ENCODE measurements at regions not wholly inside any gene's neighbourhood (a gene's known extent, or its start where the extent isn't known, plus 50 kb on each side); places are given as distances from the start of the nearest gene placed in this dataset.

DNA sequence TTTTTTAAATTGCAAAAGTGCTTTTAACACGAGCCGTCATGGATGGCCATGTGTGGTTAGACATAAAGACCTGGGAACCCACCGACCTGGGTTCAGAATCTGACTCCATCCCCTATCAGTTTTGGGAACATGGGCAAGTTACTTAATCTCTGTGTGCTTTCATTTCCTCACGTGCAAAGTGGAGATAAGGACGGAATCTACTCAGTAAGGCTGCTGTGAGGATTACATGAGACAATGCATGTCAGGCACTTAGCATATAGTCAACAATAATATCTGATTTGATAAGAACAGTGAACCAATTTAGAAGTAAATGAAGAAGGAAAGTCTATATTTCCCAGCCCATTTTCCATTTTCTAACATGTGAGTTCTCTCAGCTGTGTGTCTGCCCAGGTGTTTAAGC is 235.4 kb downstream of the SUDS3 start:
- FAIRE-seq (no peak), DNase-seq (ENCODE audit: low spot score) (no peak), ATAC-seq (no peak)
- CTCF ChIA-PET (ENCODE audit: low intra/inter-chr PET ratio, low total read pairs): no interaction called here
- Histone ChIP-seq H2AFZ (ENCODE audit: low read length) (no peak overlapping the region), H3K36me3 (replicated peaks in 1 of 2; ENCODE audit: control insufficient read depth in 1 of 2, insufficient read depth in 2 of 2, low read length in 2 of 2) (no peaks in the 10 kb centered on the region), H3K4me2 (ENCODE audit: low read depth, low read length) (no peak overlapping the region), H3K27ac (ENCODE audit: extremely low read length, insufficient read depth, low read length) (no peak overlapping the region), H3K9me3 (ENCODE audit: low read length) (no peaks in the 10 kb centered on the region), H3K79me2 (ENCODE audit: insufficient read depth, low read length) (no peaks in the 10 kb centered on the region), H3K4me3 (replicated peaks in 1 of 3; ENCODE audit: insufficient read depth in 1 of 3, low read depth in 2 of 3, low read length in 3 of 3) (no peak overlapping the region), H3K4me1 (ENCODE audit: insufficient read depth, low read length) (no peaks in the 10 kb centered on the region), H3K27me3 (ENCODE audit: control insufficient read depth in 1 of 2, insufficient read depth in 2 of 2, low read length in 2 of 2) (peaks cover 0 to 7% of the 10 kb centered on the region in 2 experiments; a peak in 1 of 5 replicates), H3K9ac (ENCODE audit: insufficient read depth, low read depth, low read length) (no peak overlapping the region), H4K20me1 (ENCODE audit: insufficient read depth, low read length) (no peaks in the 10 kb centered on the region)
- in situ Hi-C loops (cut with HindIII; ENCODE audit: extremely low pct_ligation_motif_present, low pct_unique_long_range_greater_than_20kb) (no loop called here), intact Hi-C loops (cut with micrococcal nuclease; ENCODE audit: unreplicated experiment) (no loop called here)
- WGBS (ENCODE audit: low lambda C conversion rate): 28% methylated on average over 5 of the region's 5 CpGs
- BruUV-seq (replicated peaks): no TSS peak
- POLR2A ChIA-PET: no interaction called here
- TF ChIP-seq ATF7-NPFF (CRISPR knock-in tag; IDR thresholded peaks at IDR 0.05; ENCODE audit: low read depth) (no peak), FOXC1 (CRISPR knock-in tag; IDR thresholded peaks at IDR 0.05; ENCODE audit: borderline replicate concordance) (no peak), MYC (CRISPR knock-in tag; IDR thresholded peaks at IDR 0.05; ENCODE audit: borderline replicate concordance) (no peak), GATA4 (IDR thresholded peaks at IDR 0.05; ENCODE audit: borderline replicate concordance, low read depth) (no peak), SMAD9 (CRISPR knock-in tag; IDR thresholded peaks at IDR 0.05) (no peak), SP4 (CRISPR knock-in tag; IDR thresholded peaks at IDR 0.05) (no peak), SRF (IDR thresholded peaks at IDR 0.05; ENCODE audit: low read depth, low read length) (no peak), SP140L (CRISPR knock-in tag; IDR thresholded peaks at IDR 0.05; ENCODE audit: borderline replicate concordance) (no peak), GZF1 (CRISPR knock-in tag; IDR thresholded peaks at IDR 0.05) (no peak), GATAD2A (CRISPR knock-in tag; IDR thresholded peaks at IDR 0.05) (no peak)
- TF ChIP-seq, protein P1, sequence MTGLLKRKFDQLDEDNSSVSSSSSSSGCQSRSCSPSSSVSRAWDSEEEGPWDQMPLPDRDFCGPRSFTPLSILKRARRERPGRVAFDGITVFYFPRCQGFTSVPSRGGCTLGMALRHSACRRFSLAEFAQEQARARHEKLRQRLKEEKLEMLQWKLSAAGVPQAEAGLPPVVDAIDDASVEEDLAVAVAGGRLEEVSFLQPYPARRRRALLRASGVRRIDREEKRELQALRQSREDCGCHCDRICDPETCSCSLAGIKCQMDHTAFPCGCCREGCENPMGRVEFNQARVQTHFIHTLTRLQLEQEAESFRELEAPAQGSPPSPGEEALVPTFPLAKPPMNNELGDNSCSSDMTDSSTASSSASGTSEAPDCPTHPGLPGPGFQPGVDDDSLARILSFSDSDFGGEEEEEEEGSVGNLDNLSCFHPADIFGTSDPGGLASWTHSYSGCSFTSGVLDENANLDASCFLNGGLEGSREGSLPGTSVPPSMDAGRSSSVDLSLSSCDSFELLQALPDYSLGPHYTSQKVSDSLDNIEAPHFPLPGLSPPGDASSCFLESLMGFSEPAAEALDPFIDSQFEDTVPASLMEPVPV (CRISPR knock-in tag; IDR thresholded peaks at IDR 0.05): no peak
- TF ChIP-seq, protein P2, sequence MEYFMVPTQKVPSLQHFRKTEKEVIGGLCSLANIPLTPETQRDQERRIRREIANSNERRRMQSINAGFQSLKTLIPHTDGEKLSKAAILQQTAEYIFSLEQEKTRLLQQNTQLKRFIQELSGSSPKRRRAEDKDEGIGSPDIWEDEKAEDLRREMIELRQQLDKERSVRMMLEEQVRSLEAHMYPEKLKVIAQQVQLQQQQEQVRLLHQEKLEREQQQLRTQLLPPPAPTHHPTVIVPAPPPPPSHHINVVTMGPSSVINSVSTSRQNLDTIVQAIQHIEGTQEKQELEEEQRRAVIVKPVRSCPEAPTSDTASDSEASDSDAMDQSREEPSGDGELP (IDR thresholded peaks at IDR 0.05; ENCODE audit: borderline replicate concordance, low read depth): no peak
- TF ChIP-seq, protein P3, sequence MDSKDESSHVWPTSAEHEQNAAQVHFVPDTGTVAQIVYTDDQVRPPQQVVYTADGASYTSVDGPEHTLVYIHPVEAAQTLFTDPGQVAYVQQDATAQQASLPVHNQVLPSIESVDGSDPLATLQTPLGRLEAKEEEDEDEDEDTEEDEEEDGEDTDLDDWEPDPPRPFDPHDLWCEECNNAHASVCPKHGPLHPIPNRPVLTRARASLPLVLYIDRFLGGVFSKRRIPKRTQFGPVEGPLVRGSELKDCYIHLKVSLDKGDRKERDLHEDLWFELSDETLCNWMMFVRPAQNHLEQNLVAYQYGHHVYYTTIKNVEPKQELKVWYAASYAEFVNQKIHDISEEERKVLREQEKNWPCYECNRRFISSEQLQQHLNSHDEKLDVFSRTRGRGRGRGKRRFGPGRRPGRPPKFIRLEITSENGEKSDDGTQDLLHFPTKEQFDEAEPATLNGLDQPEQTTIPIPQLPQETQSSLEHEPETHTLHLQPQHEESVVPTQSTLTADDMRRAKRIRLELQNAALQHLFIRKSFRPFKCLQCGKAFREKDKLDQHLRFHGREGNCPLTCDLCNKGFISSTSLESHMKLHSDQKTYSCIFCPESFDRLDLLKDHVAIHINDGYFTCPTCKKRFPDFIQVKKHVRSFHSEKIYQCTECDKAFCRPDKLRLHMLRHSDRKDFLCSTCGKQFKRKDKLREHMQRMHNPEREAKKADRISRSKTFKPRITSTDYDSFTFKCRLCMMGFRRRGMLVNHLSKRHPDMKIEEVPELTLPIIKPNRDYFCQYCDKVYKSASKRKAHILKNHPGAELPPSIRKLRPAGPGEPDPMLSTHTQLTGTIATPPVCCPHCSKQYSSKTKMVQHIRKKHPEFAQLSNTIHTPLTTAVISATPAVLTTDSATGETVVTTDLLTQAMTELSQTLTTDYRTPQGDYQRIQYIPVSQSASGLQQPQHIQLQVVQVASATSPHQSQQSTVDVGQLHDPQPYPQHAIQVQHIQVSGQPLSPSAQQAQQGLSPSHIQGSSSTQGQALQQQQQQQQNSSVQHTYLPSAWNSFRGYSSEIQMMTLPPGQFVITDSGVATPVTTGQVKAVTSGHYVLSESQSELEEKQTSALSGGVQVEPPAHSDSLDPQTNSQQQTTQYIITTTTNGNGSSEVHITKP (CRISPR knock-in tag; IDR thresholded peaks at IDR 0.05; ENCODE audit: low read depth): no peak
- TF ChIP-seq, protein P4, sequence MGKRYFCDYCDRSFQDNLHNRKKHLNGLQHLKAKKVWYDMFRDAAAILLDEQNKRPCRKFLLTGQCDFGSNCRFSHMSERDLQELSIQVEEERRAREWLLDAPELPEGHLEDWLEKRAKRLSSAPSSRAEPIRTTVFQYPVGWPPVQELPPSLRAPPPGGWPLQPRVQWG (CRISPR knock-in tag; IDR thresholded peaks at IDR 0.05; ENCODE audit: borderline replicate concordance, low read depth): no peak
- TF ChIP-seq, protein P5, sequence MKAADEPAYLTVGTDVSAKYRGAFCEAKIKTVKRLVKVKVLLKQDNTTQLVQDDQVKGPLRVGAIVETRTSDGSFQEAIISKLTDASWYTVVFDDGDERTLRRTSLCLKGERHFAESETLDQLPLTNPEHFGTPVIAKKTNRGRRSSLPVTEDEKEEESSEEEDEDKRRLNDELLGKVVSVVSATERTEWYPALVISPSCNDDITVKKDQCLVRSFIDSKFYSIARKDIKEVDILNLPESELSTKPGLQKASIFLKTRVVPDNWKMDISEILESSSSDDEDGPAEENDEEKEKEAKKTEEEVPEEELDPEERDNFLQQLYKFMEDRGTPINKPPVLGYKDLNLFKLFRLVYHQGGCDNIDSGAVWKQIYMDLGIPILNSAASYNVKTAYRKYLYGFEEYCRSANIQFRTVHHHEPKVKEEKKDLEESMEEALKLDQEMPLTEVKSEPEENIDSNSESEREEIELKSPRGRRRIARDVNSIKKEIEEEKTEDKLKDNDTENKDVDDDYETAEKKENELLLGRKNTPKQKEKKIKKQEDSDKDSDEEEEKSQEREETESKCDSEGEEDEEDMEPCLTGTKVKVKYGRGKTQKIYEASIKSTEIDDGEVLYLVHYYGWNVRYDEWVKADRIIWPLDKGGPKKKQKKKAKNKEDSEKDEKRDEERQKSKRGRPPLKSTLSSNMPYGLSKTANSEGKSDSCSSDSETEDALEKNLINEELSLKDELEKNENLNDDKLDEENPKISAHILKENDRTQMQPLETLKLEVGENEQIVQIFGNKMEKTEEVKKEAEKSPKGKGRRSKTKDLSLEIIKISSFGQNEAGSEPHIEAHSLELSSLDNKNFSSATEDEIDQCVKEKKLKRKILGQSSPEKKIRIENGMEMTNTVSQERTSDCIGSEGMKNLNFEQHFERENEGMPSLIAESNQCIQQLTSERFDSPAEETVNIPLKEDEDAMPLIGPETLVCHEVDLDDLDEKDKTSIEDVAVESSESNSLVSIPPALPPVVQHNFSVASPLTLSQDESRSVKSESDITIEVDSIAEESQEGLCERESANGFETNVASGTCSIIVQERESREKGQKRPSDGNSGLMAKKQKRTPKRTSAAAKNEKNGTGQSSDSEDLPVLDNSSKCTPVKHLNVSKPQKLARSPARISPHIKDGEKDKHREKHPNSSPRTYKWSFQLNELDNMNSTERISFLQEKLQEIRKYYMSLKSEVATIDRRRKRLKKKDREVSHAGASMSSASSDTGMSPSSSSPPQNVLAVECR (CRISPR knock-in tag; IDR thresholded peaks at IDR 0.05; ENCODE audit: borderline replicate concordance): no peak
